ENCODE measurements at regions not wholly inside any gene's neighbourhood (a gene's known extent, or its start where the extent isn't known, plus 50 kb on each side); places are given as distances from the start of the nearest gene placed in this dataset.

- TF ChIP-seq POLR2A (IDR thresholded peaks at IDR 0.05; ENCODE audit: low read length) (no peak), GATA1 (IDR thresholded peaks at IDR 0.05; ENCODE audit: low read depth, low read length) (no peak)
- no peak for DNase-seq
Observed at GRCh38 chr1:8089535-8090228, 63.6 kb upstream of the ERRFI1 start.

GRCh38 chr1:8086055-8086454, 59.9 kb upstream of the ERRFI1 start:
- TF ChIP-seq POLR2A (IDR thresholded peaks at IDR 0.05; ENCODE audit: low read length): no peak
- no peak for TF ChIP-seq GATA1 (IDR thresholded peaks at IDR 0.05; ENCODE audit: low read depth, low read length)
- no peak for DNase-seq

GRCh38 chr1:8084913-8085312, 58.8 kb upstream of the ERRFI1 start:
- TF ChIP-seq GATA1 (IDR thresholded peaks at IDR 0.05; ENCODE audit: low read depth, low read length) (no peak), POLR2A (IDR thresholded peaks at IDR 0.05; ENCODE audit: low read length) (no peak)
- no peak for DNase-seq

- TF ChIP-seq POLR2A (IDR thresholded peaks at IDR 0.05; ENCODE audit: low read length) (no peak), GATA1 (IDR thresholded peaks at IDR 0.05; ENCODE audit: low read depth, low read length) (no peak)
- DNase-seq: no peak
Observed at GRCh38 chr1:8083739-8084484, 57.8 kb upstream of the ERRFI1 start.

GRCh38 chr1:8082945-8083344, 56.8 kb upstream of the ERRFI1 start:
- no peak for DNase-seq
- TF ChIP-seq POLR2A (IDR thresholded peaks at IDR 0.05; ENCODE audit: low read length) (no peak), GATA1 (IDR thresholded peaks at IDR 0.05; ENCODE audit: low read depth, low read length) (no peak)

GRCh38 chr1:8078176-8078671, 52.1 kb upstream of the ERRFI1 start:
- no peak for DNase-seq
- TF ChIP-seq GATA1 (IDR thresholded peaks at IDR 0.05; ENCODE audit: low read depth, low read length) (no peak), POLR2A (IDR thresholded peaks at IDR 0.05; ENCODE audit: low read length) (no peak)

- TF ChIP-seq POLR2A (IDR thresholded peaks at IDR 0.05; ENCODE audit: low read length) (no peak), GATA1 (IDR thresholded peaks at IDR 0.05; ENCODE audit: low read depth, low read length) (no peak)
- no peak for DNase-seq
Observed at GRCh38 chr1:8077602-8078001, 51.5 kb upstream of the ERRFI1 start.

- no peak for DNase-seq
Observed at GRCh38 chr1:8077120-8077573, 51.0 kb upstream of the ERRFI1 start.

GRCh38 chr1:8076176-8076575, 50.1 kb upstream of the ERRFI1 start:
- TF ChIP-seq GATA1 (IDR thresholded peaks at IDR 0.05; ENCODE audit: low read depth, low read length) (no peak), POLR2A (IDR thresholded peaks at IDR 0.05; ENCODE audit: low read length) (no peak)
- DNase-seq: no peak

More at GRCh38 chr1:8077120-8077573, 51.0 kb upstream of the ERRFI1 start:
- TF ChIP-seq GATA1 (IDR thresholded peaks at IDR 0.05; ENCODE audit: low read depth, low read length) (no peak), POLR2A (IDR thresholded peaks at IDR 0.05; ENCODE audit: low read length) (no peak)
